Bronchial epithelial cell (primary cell): ENCODE measurements at regions not wholly inside any gene's neighbourhood (a gene's known extent, or its start where the extent isn't known, plus 50 kb on each side); places are given as distances from the start of the nearest gene placed in this dataset.
A peak's percentile ranks its signal among the peaks of the same experiment; 100 is the strongest.

Source experiments
- DNase-seq: peaks from one replicate; pipeline ENCODE4 v3.0.0-alpha.2; 2010; ENCODE audit warnings: low read depth
- FAIRE-seq: peaks from 2 replicates; lab custom pipeline; 2011; peaks lifted over from hg19 to GRCh38; lab: Jason Lieb, UNC
- H3K27me3 ChIP-seq: 2 replicates; pipeline ENCODE4 v1.5.1; 2011; ENCODE audit warnings: low read length; ENCODE audit not compliant: control insufficient read depth, insufficient read depth
- H3K36me3 ChIP-seq: 2 replicates; pipeline ENCODE4 v1.5.1; 2011; ENCODE audit warnings: low read length; ENCODE audit not compliant: control insufficient read depth, insufficient read depth
- H3K4me3 ChIP-seq: 2 replicates; pipeline ENCODE4 v1.5.1; 2011; ENCODE audit warnings: mild to moderate bottlenecking, low read depth, low read length, control low read depth
- TF ChIP-seq, protein P1 (sequence below): IDR thresholded peaks from 2 replicates; pipeline ENCODE4 v1.5.1; 2011; ENCODE audit warnings: mild to moderate bottlenecking, moderate library complexity, low read length, control low read depth, inconsistent platforms; ENCODE audit not compliant: insufficient read depth, severe bottlenecking

- no peak for FAIRE-seq
- Histone ChIP-seq H3K36me3 (no peaks in the 10 kb centered on the region), H3K27me3 (no peaks in the 10 kb centered on the region), H3K4me3 (no peak overlapping the region)
- TF ChIP-seq, protein P1, sequence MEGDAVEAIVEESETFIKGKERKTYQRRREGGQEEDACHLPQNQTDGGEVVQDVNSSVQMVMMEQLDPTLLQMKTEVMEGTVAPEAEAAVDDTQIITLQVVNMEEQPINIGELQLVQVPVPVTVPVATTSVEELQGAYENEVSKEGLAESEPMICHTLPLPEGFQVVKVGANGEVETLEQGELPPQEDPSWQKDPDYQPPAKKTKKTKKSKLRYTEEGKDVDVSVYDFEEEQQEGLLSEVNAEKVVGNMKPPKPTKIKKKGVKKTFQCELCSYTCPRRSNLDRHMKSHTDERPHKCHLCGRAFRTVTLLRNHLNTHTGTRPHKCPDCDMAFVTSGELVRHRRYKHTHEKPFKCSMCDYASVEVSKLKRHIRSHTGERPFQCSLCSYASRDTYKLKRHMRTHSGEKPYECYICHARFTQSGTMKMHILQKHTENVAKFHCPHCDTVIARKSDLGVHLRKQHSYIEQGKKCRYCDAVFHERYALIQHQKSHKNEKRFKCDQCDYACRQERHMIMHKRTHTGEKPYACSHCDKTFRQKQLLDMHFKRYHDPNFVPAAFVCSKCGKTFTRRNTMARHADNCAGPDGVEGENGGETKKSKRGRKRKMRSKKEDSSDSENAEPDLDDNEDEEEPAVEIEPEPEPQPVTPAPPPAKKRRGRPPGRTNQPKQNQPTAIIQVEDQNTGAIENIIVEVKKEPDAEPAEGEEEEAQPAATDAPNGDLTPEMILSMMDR = no peak
- DNase-seq = no peak
Measured at GRCh38 chr3:167938516-167938915, 157.2 kb downstream of the GOLIM4 start.

DNA sequence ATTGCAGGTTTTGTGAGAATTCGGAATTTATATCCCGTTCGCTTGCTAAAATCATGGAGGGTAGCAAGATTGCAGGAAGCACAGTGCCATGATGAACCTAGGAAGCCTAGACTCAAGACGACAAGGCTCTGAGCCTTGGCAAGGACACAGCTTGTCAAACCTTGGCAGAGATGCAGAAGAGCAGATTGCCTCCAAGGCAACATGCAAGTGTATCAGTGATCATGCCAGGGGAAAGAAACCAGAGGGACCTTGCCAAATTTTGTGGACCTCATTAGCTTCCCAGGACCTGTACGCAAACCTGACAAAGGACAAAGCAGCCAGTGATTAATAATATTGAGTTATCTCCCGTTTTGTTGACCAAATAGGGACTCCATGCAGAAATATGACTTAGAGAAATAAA lies 159.7 kb downstream of the GOLIM4 start:
- TF ChIP-seq, protein P1 = no peak

GRCh38 chr3:167930453-167930852 lies 165.3 kb downstream of the GOLIM4 start:
- Histone ChIP-seq H3K27me3 (no peaks in the 10 kb centered on the region), H3K36me3 (no peaks in the 10 kb centered on the region), H3K4me3 (no peak overlapping the region)
- no peak for DNase-seq
- TF ChIP-seq, protein P1 = no peak
- no peak for FAIRE-seq

More for the DNA sequence above, 159.7 kb downstream of the GOLIM4 start:
- Histone ChIP-seq H3K4me3 (no peak overlapping the region), H3K27me3 (no peaks in the 10 kb centered on the region), H3K36me3 (no peaks in the 10 kb centered on the region)
- DNase-seq = no peak
- FAIRE-seq = no peak

GRCh38 chr3:167929968-167930367 lies 165.8 kb downstream of the GOLIM4 start:
- FAIRE-seq = no peak
- peak; percentile 37 for DNase-seq

DNA sequence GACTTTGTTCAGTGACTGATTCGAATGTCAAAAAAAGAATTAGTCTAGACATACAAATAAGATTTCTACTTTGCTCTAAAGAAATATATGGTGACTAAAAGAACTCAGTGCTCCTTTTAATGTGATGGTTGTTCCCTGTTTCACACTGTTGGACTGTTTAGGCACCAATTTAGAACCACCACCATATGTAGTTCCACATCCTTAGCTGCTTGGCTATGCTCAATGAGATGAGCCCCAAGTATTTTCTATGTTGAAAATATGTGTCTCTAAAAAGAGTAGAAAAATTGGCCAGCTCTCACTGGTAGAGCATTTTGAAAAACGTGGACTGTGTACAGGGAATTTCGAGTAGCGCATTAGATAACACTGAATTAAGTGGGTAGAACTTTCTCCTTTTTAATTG lies 167.3 kb downstream of the GOLIM4 start:
- no peak for FAIRE-seq
- TF ChIP-seq, protein P1 = no peak

More at GRCh38 chr3:167929968-167930367, 165.8 kb downstream of the GOLIM4 start:
- H3K36me3 ChIP-seq = no peaks in the 10 kb centered on the region
- no peak overlapping the region for H3K4me3 ChIP-seq
- no peaks in the 10 kb centered on the region for H3K27me3 ChIP-seq
- TF ChIP-seq, protein P1 = no peak

DNA sequence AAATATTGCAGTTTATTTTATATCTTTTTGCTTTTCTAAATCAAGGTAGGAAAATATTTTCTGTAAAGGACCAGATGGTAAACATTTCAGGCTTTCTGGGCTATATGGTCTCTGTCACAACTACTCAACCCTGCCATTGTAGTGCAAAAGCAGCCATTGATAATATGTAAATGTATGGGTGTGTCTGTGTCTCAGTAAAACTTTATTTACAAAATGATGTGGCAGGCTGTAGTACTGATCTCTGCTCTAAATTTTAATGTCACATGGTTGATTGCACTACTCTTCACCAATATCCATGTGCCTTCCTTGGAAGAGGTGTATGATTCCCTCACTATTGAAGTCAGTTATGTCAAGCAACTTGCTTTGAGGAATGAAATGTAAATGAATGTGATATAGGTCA lies 175.0 kb downstream of the GOLIM4 start:
- TF ChIP-seq, protein P1 = no peak
- Histone ChIP-seq H3K4me3 (no peak overlapping the region), H3K27me3 (no peaks in the 10 kb centered on the region), H3K36me3 (no peaks in the 10 kb centered on the region)
- DNase-seq = no peak
- FAIRE-seq = no peak

More for the DNA sequence above, 167.3 kb downstream of the GOLIM4 start:
- Histone ChIP-seq H3K4me3 (no peak overlapping the region), H3K36me3 (no peaks in the 10 kb centered on the region), H3K27me3 (no peaks in the 10 kb centered on the region)
- DNase-seq = no peak
